Panc1 (cell line): ENCODE measurements at regions not wholly inside any gene's neighbourhood (a gene's known extent, or its start where the extent isn't known, plus 50 kb on each side); places are given as distances from the start of the nearest gene placed in this dataset.

ENCODE experiments used
- ATAC-seq: fragments of 200-7000 bp; cut with Tn5 transposase; 2 replicates; pipeline ENCODE4 v1.9.1; 2020; ENCODE audit warnings: mild to moderate bottlenecking, moderate library complexity
- BruUV-seq: library from RNA; stranded (reverse); fragments of 400-500 nt; replicated peaks from 2 replicates; lab custom pipeline; 2021; lab: Mats Ljungman, UMichigan
- CTCF ChIA-PET: fragments of 300-600 bp; sonication (Branson Sonifier 250); formaldehyde crosslinking; loops from one replicate; lab custom pipeline; 2022; ENCODE audit warnings: antibody characterized with exemption; lab: Charles Lee
- POLR2A ChIA-PET: fragments of 300-600 bp; sonication (Branson Sonifier 250); formaldehyde crosslinking; loops from one replicate; lab custom pipeline; 2022; ENCODE audit warnings: antibody characterized with exemption; lab: Charles Lee
- DNase-seq: peaks from one replicate; pipeline ENCODE4 v3.0.0-alpha.2; 2010; ENCODE audit warnings: low read depth, low spot score
- H3K27ac ChIP-seq: 2 replicates; pipeline ENCODE4 v1.5.1; 2011; ENCODE audit warnings: mild to moderate bottlenecking, low read length, inconsistent platforms
- H3K27me3 ChIP-seq: fragments of 200-500 bp; sonication (Bioruptor generic); 2 replicates; pipeline ENCODE4 v1.6.0; 2014; ENCODE audit warnings: low read length, inconsistent platforms; ENCODE audit not compliant: control insufficient read depth, insufficient read depth
- H3K36me3 ChIP-seq: fragments of 200-500 bp; sonication (Bioruptor generic); 2 replicates; pipeline ENCODE4 v1.5.1; 2014; ENCODE audit warnings: inconsistent platforms, mild to moderate bottlenecking, low read length, moderate library complexity; ENCODE audit not compliant: control insufficient read depth, insufficient read depth
- H3K4me1 ChIP-seq: 2 replicates; pipeline ENCODE4 v1.5.1; 2011; ENCODE audit warnings: inconsistent platforms, mild to moderate bottlenecking, low read length, moderate library complexity; ENCODE audit not compliant: control insufficient read depth, insufficient read depth
- H3K4me3 ChIP-seq, 2 experiments: 2 replicates each; pipeline ENCODE4 v1.5.1; 2011 to 2012; ENCODE audit warnings: low read depth in 2 of 2, low read length in 2 of 2, mild to moderate bottlenecking in 2 of 2, inconsistent platforms in 1 of 2, moderate library complexity in 1 of 2
- H3K9me3 ChIP-seq: fragments of 200-500 bp; sonication (Bioruptor generic); 2 replicates; pipeline ENCODE4 v1.5.1; 2014; ENCODE audit warnings: low read depth, mild to moderate bottlenecking, inconsistent platforms, low read length, moderate library complexity; ENCODE audit not compliant: control insufficient read depth, insufficient read depth
- CTCF ChIP-seq: fragments of 450-650 bp; IDR thresholded peaks from 2 replicates; pipeline ENCODE4 v1.5.1; 2017; ENCODE audit warnings: mild to moderate bottlenecking
- POLR2AphosphoS5 ChIP-seq: IDR thresholded peaks from 2 replicates; pipeline ENCODE4 v1.6.1; 2012; ENCODE audit warnings: mild to moderate bottlenecking, low read depth, low read length, moderate library complexity
- SIN3A ChIP-seq: IDR thresholded peaks from 2 replicates; pipeline ENCODE4 v1.6.1; 2012; ENCODE audit warnings: low read depth, mild to moderate bottlenecking, low read length, moderate library complexity, borderline replicate concordance; ENCODE audit not compliant: insufficient read depth
- TCF7L2 ChIP-seq: IDR thresholded peaks from 2 replicates; pipeline ENCODE4 v1.6.1; 2011; ENCODE audit warnings: mild to moderate bottlenecking, low read depth, low read length, inconsistent platforms
- in situ Hi-C: cut with HindIII; loops from 2 replicates; pipeline ENCODE4 v1.10.0; 2016; ENCODE audit warnings: low sequenced_read_pairs, low pct_unique_long_range_greater_than_20kb
- intact Hi-C: fragments of 100-400 bp; cut with micrococcal nuclease; formaldehyde crosslinking; loops from one replicate; pipeline ENCODE4 v1.10.0; 2022; ENCODE audit not compliant: unreplicated experiment
- TF ChIP-seq, protein P1 (sequence below), 2 experiments: IDR thresholded peaks; 2 replicates each; pipeline ENCODE4 v1.6.1; 2011 to 2012; ENCODE audit warnings: low read depth in 2 of 2, control low read depth in 1 of 2, low read length in 1 of 2, mild to moderate bottlenecking in 1 of 2, moderate library complexity in 1 of 2; ENCODE audit not compliant: insufficient read depth in 1 of 2

- peaks cover 6% of the 10 kb centered on the region; the same call in 1 of the 2 replicates for H3K4me1 ChIP-seq
- ATAC-seq (no peak), DNase-seq (no peak)
- H3K27me3 ChIP-seq: no peaks in the 10 kb centered on the region
- no TSS peak for BruUV-seq
- no peaks in the 10 kb centered on the region for H3K9me3 ChIP-seq
- CTCF ChIA-PET: no interaction called here
- no peak for TF ChIP-seq CTCF
- TF ChIP-seq TCF7L2: no peak
- TF ChIP-seq, protein P1, sequence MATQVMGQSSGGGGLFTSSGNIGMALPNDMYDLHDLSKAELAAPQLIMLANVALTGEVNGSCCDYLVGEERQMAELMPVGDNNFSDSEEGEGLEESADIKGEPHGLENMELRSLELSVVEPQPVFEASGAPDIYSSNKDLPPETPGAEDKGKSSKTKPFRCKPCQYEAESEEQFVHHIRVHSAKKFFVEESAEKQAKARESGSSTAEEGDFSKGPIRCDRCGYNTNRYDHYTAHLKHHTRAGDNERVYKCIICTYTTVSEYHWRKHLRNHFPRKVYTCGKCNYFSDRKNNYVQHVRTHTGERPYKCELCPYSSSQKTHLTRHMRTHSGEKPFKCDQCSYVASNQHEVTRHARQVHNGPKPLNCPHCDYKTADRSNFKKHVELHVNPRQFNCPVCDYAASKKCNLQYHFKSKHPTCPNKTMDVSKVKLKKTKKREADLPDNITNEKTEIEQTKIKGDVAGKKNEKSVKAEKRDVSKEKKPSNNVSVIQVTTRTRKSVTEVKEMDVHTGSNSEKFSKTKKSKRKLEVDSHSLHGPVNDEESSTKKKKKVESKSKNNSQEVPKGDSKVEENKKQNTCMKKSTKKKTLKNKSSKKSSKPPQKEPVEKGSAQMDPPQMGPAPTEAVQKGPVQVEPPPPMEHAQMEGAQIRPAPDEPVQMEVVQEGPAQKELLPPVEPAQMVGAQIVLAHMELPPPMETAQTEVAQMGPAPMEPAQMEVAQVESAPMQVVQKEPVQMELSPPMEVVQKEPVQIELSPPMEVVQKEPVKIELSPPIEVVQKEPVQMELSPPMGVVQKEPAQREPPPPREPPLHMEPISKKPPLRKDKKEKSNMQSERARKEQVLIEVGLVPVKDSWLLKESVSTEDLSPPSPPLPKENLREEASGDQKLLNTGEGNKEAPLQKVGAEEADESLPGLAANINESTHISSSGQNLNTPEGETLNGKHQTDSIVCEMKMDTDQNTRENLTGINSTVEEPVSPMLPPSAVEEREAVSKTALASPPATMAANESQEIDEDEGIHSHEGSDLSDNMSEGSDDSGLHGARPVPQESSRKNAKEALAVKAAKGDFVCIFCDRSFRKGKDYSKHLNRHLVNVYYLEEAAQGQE (IDR thresholded peaks at IDR 0.05; ENCODE audit: insufficient read depth in 1 of 2, low read depth in 2 of 2, low read length in 1 of 2): no peak
- TF ChIP-seq POLR2AphosphoS5: no peak
- TF ChIP-seq SIN3A: no peak
- H3K27ac ChIP-seq: peak overlapping the region; percentile 73; the same call in 1 of the 2 replicates
- intact Hi-C loops (no loop called here), in situ Hi-C loops (no loop called here)
- no peaks in the 10 kb centered on the region for H3K36me3 ChIP-seq
- POLR2A ChIA-PET: interaction anchor here (0.7 kb wide), 1 partner anchor 40 kb away, joined by 17 read pairs; no protein-coding TSS in a partner anchor
- H3K4me3 ChIP-seq: no peak overlapping the region
These were observed 76.1 kb upstream of the ANK3 start for GRCh38 chr10:60465801-60466200.

GRCh38 chr10:60464659-60465058 is 75.0 kb upstream of the ANK3 start:
- in situ Hi-C loops (no loop called here), intact Hi-C loops (no loop called here)
- peaks cover 6% of the 10 kb centered on the region; the same call in 1 of the 2 replicates for H3K4me1 ChIP-seq
- ChIA-PET CTCF (no interaction called here), POLR2A (no interaction called here)
- no peaks in the 10 kb centered on the region for H3K9me3 ChIP-seq
- no peak for ATAC-seq
- DNase-seq: no peak
- BruUV-seq: no TSS peak
- no peaks in the 10 kb centered on the region for H3K36me3 ChIP-seq
- H3K4me3 ChIP-seq: no peak overlapping the region
- TF ChIP-seq TCF7L2: no peak
- no peak for TF ChIP-seq POLR2AphosphoS5
- TF ChIP-seq, protein P1 (IDR thresholded peaks at IDR 0.05; ENCODE audit: insufficient read depth in 1 of 2, low read depth in 2 of 2, low read length in 1 of 2): no peak
- TF ChIP-seq CTCF: no peak
- TF ChIP-seq SIN3A: no peak
- H3K27ac ChIP-seq: peak overlapping the region; percentile 73; the same call in 1 of the 2 replicates
- H3K27me3 ChIP-seq: no peaks in the 10 kb centered on the region
